HG03108 (cell line): ENCODE measurements at regions not wholly inside any gene's neighbourhood (a gene's known extent, or its start where the extent isn't known, plus 50 kb on each side); places are given as distances from the start of the nearest gene placed in this dataset.

Experiments used
- ATAC-seq: cut with Tn5 transposase; IDR thresholded peaks from one replicate; pipeline ENCODE4 v1.9.1; 2021; ENCODE audit warnings: moderate library complexity; ENCODE audit not compliant: unreplicated experiment

GRCh38 chr1:193988885-193989284 is 802.5 kb upstream of the B3GALT2 start:
- no peak for ATAC-seq

DNA sequence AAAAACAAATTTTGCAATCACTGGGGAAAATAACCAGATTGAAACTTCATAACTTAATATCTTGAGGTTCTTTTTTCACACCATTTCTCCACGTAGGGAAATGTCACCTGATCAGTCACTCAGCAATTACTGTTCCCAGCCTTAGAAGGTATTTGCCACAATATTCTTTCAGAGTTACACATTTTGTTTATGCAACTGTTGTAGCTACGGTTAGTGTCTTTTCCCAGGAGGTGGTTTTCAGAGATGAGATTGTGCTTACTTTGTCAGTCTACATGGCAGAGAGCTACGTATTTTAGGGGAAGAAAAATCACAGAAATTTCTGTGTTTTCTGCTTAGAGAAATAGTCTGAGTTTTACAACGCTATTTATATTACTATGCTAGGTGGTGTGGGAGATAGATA is 792.8 kb upstream of the B3GALT2 start:
- ATAC-seq = no peak

DNA sequence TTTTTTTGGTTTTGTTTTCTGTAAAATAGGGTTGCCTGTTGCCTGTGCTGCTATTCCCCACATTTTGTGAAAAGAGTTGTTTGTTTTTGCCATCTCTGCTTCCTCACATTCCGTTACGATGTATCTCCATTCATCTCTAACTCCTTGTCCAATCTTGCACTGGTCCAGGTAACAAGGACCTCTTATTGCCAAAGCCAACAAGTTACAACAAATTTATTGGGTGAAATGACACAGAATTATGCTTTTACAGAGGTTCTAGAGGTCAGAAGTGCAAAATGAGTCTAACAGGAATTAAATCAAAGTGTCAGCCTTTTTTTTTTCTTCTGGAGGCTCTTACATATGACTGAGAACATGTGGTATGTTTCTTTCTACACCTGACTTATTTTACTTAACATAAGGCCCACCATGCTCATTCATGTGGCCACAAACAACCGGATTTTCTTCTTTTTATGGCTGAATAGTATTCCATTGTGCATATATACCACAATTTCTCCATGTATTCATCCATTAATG is 787.9 kb upstream of the B3GALT2 start:
- ATAC-seq = no peak

DNA sequence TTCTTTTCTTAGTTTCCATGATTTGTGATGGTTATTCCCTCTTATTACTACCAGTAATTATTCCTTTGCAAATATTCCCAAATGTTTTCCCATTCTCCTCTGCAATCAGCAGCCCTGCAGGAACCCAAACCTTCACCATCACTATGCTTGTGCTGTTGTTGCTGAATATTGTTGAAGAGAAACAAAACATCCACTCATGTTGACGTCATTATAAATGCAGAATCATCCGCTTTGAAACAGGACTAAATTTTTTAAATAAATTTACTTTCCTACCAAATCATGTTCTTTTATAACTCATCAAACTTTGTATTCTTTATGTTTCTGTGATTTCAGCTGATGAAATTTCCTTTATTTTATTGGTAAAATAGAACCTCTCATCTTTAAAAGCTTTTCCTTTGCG is 787.0 kb upstream of the B3GALT2 start:
- no peak for ATAC-seq

DNA sequence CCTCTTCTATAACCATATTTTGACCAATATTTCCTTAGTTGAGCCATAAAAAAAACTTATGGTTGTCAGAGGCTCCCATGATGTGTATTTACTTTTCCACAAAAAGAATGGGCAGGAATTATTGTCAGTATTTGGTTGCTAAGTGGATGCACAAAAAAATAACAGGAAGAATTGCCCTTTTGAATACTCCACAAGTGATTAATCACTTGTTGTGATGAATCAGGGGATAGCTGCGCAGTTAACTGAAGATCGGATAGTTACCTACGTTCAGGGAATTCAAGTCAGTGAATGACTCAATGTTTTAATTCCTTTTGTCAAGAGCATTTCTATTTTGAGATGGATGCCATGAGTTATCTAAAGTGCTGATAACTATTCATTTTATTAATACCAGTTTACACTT is 785.2 kb upstream of the B3GALT2 start:
- ATAC-seq = no peak

DNA sequence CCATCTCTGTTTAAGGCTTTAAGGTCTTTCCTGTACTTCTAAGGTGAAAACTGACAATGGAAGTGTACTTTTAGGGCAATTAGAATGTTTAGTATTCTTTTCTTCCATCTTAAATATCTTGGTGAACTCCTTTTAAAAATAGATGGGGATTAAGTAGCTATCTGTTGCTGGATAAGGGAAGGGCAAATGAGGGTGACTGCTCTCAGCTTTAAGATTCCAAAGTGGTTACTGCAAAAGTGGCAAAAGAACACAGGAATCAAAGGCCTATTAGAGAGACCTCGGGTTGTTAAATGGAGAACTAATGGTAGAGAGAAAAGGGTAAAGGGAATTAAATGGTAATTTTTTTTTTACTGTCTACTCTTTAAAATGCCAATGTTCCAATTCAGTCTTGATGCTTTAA is 774.1 kb upstream of the B3GALT2 start:
- no peak for ATAC-seq

DNA sequence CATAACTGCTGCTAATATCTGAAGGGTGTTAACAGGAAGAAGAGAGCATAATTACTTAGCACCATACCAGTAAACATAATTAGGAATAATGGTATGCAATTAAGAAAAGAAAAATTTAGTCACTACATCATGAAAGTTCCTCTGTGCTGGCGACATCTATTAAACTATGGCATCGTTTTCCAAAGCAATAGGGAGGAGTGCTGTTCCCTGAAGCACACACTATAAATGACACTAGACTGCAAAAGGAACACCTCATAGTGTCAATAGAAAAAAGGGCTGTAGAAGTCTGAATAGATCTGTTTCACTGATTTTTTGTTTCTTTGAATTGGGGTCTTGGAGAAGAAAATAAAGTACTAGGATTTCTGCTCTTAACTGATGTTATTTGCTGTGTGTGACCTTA is 773.6 kb upstream of the B3GALT2 start:
- ATAC-seq = no peak

- ATAC-seq = no peak
These were observed 771.2 kb upstream of the B3GALT2 start for GRCh38 chr1:193957556-193958095.

DNA sequence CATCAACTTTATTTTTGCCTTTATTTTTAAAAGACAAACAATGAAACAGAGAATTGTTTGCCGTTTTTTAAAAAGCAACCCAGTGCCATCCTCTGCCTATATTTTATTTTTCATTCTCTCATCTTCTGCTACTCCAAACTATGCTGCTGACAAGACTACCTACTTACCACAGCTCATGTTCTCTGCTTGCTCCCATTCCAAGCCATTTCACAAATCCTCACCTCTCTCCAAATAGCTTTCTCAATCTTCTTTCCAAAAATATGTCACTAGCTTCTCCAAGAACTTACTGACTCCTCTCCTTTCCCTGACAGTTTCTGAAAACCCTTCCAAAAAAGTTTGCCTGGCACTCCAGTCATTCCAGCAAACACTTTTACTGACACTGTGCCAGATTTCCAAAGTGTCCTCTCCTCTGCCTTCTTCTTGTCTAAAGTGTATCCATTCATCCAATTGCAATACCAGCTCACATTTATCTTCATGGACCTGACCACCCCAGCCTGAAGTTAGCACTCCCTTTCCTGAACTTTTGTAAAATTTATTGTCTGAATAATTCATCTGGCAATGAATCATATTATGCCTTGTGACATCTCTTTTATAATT is 766.5 kb upstream of the B3GALT2 start:
- ATAC-seq = no peak

DNA sequence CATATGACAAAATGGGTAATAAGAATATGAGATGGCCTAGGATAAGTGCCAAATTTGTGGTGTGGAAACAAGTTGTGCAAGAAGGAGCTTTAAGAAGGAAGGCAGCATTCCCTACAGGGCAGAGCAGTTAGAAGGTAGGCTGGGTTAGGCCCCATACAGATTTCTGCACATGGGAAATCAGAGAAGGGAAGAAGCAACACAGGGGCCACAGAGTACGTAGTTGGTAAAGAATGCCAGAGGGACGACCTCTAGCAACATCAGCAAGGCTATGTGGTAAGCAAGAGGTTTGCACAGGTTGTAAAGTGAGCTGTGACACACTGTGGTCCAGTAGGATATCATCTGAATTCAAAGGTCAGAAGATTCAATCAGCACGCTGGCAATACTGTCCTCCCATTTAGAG is 765.6 kb upstream of the B3GALT2 start:
- ATAC-seq = no peak

DNA sequence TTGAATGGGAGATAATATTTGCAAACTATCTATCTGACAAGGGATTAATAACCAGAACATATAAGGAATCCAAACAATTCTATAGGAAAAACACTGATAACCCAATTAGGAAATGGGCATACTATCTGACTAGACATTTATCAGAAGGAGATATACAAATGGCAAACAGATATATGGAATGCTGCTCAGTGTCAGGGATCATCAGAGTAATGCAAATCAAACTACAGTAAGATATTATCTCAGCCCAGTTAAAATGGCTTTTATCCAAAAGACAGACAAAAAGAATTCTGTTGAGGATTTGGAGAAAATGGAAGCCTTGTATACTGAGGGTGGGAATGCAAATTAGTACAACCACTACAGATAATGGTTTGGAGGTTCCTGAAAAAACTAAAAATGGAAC is 758.0 kb upstream of the B3GALT2 start:
- no peak for ATAC-seq

- no peak for ATAC-seq
These were observed 753.8 kb upstream of the B3GALT2 start for GRCh38 chr1:193940176-193940575.

- ATAC-seq = no peak
These were observed 753.2 kb upstream of the B3GALT2 start for GRCh38 chr1:193939585-193939984.

DNA sequence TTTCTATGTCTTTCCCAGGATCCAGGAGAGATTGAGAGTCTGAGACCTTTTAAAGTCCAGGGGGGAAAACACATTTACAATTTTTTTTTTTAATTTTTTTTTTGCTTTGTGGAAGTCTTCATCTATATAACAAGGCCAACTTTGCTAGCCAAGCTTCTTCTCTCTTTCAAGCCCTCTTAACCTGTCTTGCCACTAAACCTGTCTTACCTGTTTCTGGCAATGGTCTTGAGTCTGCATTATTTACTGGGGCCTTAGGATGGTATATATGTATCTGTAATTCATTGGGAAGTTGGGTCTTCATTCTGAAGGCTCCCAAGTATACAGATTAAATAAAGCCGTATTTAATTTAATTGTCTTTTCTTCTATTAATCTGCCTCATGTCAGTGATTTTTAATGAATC is 750.9 kb upstream of the B3GALT2 start:
- no peak for ATAC-seq

GRCh38 chr1:193932979-193933378 is 746.6 kb upstream of the B3GALT2 start:
- no peak for ATAC-seq

DNA sequence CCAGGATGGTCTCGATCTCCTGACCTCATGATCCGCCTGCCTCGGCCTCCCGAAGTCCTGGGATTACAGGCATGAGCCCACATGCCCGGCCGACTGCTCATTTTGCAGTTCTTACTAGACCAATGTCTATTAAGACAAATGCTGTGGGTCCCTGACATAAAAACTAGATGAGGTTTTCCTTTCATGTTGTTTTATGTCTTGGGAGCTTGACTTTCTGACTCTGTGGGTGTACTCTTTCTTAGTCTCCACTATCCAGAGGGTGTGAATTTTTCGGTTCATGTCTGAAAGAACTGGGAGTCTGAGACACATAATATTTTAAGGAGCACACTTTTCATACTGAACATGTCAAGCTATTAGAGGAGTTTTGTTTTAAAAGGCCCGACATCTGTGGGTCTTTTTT is 744.9 kb upstream of the B3GALT2 start:
- ATAC-seq = no peak

- ATAC-seq = no peak
These were observed 743.1 kb upstream of the B3GALT2 start for GRCh38 chr1:193929374-193930033.

- no peak for ATAC-seq
These were observed 741.1 kb upstream of the B3GALT2 start for GRCh38 chr1:193927550-193927949.

- no peak for ATAC-seq
These were observed 740.5 kb upstream of the B3GALT2 start for GRCh38 chr1:193926956-193927355.

DNA sequence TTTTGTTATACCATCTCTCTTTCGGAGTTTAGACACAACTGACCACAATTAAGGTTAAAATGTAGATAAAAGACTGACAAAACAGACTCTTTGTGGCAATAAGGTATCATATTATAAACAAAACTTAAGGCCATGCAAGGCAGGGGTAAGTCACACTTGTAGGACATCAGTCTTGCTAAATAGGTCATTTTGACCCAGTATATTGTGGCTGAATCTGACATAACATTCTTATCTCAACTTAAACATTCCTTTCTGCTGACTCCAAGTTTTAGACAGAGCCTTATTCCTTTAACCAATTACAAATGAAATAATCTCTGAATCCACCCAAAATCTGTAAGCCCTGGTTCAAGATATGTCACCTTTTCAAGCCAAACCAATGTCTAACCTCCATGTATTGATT is 733.4 kb upstream of the B3GALT2 start:
- no peak for ATAC-seq

DNA sequence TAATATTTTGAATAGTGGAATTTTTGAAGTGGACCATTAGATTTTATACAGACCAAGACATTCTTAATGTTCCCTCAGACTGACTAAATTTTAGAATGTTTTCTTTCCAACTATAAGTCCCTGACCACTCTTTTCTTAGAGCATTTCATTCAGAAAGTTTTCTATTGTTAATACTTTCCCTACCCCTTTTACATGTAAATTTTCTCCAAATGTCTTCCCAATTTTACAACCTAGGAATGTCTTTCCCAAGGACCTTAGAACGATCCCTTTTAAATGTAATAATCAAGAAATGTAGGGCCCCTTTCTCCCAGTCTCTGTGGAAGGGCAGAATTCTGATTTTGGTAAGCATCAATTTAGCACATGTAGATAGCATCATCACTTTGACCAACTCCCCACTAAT is 730.0 kb upstream of the B3GALT2 start:
- no peak for ATAC-seq

DNA sequence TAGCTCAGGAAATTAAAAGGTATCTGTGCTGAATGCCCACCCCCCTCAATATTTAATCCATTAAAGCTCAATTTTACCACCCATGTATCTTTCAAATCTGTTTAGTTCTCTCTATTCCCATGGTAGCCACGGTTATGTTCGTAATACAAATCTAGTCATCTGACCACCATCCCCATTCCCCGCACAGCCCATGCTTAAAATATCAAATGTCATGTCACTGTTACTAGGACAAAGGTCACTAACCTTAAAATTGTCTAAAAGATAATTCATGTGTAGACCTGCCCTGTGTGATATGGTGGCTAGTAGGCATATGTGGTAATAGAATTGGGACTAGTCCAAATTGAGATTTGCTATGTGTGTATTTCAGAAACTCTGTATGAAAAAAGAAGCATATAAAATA is 728.5 kb upstream of the B3GALT2 start:
- no peak for ATAC-seq
